ENCODE measurements at regions not wholly inside any gene's neighbourhood (a gene's known extent, or its start where the extent isn't known, plus 50 kb on each side); places are given as distances from the start of the nearest gene placed in this dataset.
"Not testable (repeated sequence)": the region's sequence is repeated elsewhere in the genome, so short reads cannot be mapped to it uniquely, and the experiment has no call there.

DNA sequence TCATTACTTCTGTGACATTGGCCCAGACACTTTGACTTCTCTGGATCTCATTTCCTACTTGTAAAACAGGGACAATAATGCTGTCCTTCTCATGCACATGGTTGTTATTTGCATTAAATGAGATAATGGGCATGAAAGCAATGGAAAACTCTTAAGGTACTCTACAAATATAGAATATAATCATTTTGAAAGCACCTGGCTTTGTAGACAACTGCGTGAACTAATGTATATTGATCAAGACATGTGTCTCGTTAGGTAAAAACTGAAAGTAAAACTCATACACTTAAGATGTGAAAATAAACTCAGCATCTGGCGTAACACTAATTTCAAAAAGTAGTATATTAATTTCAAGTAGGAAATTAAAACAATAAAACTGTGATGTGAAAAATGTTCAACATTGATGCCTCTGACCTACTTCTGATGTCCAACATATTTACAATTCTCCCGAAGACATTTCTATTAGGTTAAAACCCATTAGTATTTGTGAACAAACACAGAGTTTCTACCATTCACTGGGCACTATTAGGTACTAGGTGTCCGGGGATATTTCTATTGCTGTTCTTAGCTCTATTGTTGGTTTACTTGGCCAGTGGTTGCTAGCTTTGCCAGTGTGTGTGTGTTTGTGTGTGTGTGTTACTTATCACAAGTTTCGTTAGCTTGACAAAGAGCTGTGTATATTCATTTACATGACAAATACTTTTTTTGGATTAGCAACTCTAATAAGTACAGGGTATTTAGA lies 220.5 kb downstream of the KCNRG start:
- no peak for DNase-seq

- DNase-seq: peak; percentile 67
Measured at GRCh38 chr13:50236898-50237318, 221.7 kb downstream of the KCNRG start.

DNA sequence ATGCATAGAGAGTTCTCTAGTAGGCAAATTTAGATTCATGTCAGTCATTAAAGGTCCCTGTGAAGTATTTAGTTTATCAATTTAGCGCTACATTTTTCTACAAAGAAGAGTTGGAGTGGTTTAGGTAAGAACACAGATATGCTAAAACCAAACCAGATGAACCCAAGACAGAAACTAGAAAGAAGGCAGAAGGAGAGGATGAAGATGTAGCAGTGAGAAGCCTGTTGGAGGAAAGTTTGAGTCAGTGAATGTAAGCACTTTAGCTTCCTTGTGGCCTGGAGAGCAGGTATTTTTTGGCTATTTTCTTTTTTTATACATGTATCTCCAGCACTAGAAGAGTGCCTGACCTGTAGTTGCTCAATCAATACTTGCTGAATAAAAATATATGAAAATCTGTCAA lies 223.7 kb downstream of the KCNRG start:
- no peak for DNase-seq

- DNase-seq: no peak
Measured at GRCh38 chr13:50241479-50241878, 226.2 kb downstream of the KCNRG start.

DNA sequence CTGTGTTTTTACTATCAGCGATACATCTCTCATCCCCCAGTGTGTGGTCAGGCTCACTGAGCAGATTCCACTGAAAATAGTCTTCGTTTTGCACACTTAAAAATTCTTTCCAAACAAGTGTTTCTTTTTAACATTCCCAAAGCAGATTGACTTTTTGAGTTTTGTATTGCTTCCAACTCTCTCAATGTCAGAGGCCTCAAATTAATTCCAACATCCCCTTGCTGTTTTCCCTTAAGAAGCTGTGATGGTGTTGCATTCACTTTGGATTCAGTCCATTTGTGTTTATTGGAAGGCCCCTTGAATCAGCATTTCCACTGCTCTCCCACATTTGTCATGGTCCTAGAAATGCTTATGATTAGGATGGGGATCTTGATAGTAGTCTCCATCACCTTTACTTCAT lies 228.7 kb downstream of the KCNRG start:
- DNase-seq: no peak

DNA sequence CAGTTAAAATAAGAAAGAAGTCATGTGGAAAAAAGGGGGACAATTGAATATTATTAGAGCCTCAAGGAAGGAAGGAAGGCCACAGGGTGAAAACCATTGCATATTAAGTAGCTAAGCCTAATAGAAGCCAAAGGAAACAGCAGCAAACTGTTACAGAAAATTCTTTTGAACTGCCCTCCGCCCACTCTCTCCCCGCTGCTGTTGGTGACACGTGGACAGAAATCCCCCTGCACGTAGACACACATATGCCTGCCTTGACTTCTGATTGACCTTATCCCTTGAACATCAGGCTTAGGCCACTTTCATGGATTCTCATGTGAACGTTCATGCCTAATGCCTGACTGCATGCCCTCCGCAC lies 229.1 kb downstream of the KCNRG start:
- no peak for DNase-seq

- DNase-seq: peak; percentile 71
Measured at GRCh38 chr13:50244713-50245574, 229.7 kb downstream of the KCNRG start.

- DNase-seq: no peak
Measured at GRCh38 chr13:50247223-50247622, 232.0 kb downstream of the KCNRG start.

DNA sequence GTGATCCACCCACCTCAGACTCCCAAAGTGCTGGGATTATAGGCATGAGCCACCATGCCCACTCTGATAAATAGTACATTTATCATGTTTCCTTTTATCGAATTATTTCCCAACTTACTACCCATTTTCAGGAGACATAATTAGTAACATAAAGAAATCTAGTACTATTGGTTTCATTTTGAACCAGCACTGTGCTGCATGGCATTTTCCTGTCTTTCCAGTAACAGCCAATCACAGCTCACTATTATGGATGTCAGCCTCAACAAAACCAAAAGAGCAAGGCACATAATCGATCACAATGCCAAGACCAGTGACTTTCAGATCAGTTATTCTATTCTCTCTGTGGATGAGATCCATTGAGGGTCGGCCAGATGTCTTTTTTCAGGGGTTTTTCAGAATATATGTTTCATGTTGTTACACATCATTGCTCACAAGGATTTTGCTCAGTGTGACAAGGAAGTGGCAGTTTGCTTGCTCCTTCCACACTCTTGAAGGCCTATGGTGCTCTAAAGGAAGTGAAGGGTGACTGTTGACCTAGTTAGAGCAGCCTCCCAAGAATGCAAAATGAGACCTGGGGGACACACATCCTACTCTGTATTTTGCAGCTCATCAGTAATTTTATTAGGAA lies 233.4 kb downstream of the KCNRG start:
- DNase-seq: no peak

- no peak for DNase-seq
Measured at GRCh38 chr13:50249144-50249521, 233.9 kb downstream of the KCNRG start.

DNA sequence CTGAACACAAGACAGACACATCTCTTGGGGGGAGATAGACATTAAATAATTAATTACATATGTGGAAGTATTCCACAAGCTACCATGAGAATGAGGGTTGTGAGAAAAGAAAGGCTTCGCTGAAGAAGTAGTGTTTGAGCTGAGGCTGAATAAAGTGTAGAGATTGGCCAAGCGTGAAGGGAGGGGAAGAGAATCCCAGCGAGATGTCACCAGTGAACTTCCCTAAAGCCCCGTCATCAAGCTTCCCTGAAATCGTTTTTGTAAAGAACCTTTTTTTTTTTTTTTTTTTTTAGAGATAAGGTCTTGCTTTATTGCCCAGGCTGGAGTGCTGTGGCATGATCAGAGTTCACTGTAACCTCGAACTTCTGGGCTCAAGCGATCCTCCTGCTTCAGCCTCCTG lies 235.2 kb downstream of the KCNRG start:
- no peak for DNase-seq

DNA sequence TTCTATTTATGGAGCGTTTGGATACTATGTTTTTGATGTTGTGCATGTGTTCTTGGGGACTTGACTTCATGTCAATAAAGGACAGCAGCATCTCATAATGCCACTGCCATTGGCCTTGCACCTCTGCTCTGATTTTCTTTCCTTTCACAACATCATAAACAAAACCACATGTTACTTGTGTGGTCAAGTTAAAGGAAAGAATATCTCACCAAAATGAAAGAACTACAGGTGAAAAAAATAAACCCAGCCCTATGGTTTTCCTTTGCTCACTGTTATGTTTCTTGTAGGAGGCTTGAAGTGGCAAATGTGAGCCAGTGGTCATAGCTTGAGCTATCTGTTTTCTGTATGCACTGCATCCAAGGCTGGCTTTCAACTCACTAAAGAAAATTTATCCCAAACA lies 240.4 kb downstream of the KCNRG start:
- no peak for DNase-seq

DNA sequence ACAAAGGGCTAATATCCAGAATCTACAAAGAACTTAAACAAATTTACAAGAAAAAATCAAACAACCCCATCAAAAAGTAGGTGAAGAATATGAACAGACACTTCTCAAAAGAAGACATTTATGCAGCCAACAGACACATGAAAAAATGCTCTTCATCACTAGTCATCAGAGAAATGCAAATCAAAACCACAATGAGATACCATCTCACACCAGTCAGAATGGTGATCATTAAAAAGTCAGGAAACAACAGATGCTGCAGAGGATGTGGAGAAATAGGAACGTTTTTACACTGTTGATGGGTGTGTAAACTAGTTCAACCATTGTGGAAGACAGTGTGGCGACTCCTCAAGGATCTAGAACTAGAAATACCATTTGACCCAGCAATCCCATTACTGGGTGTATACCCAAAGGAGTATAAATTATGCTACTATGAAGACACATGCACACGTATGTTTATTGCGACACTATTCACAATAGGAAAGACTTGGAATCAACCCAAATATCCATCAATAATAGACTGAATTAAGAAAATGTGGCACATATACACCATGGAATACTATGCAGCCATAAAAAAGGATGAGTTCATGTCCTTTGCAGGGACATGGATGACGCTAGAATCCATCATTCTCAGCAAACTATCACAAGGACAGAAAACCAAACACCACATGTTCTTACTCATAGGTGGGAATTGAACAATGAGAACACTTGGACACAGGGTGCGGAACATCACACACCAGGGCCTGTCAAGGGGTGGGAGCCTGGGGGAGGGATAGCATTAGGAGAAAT lies 241.5 kb downstream of the KCNRG start:
- DNase-seq: not testable (repeated sequence)

GRCh38 chr13:50257646-50258045 lies 242.4 kb downstream of the KCNRG start:
- no peak for DNase-seq

GRCh38 chr13:50261130-50261901 lies 246.1 kb downstream of the KCNRG start:
- no peak for DNase-seq

- DNase-seq: no peak
Measured at GRCh38 chr13:50267066-50267465, 251.8 kb downstream of the KCNRG start.

DNA sequence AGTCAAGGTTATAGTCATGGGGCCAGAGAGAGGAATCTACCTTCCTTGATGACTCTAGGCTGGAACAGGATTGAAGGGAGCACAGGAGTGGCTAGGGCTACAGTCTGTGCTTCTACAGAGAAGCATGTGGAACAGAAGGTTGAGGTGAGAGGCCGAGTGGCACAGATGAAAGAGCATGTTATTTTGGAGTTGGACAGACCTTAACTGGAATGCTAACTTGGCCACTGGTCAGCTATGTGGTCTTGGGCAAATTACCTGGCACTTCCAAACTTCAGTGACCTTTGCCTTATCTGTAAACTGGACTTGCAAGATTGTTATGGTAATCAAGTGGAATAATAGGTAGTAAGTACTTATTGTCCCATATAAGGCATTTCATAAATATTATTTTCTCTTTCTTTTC lies 252.7 kb downstream of the KCNRG start:
- DNase-seq: no peak

DNA sequence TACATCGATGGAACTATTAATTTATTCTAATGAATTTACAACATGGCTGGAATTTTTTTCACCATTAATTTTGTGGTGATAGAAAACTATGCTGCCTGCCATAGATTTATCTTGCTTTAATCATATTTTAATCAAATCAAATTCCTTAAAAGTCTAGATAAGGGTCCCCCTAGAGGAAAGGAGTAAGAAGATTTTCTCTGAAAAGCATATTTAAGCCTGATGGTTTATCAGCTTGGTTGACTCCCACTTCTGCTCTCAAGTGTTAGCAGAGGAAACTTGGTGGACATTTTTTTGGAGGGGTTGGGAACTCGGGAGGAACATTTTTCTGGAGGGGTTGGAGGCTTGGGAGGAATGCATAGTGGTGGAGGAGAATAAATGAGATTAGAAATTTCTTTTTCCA lies 253.3 kb downstream of the KCNRG start:
- DNase-seq: no peak

DNA sequence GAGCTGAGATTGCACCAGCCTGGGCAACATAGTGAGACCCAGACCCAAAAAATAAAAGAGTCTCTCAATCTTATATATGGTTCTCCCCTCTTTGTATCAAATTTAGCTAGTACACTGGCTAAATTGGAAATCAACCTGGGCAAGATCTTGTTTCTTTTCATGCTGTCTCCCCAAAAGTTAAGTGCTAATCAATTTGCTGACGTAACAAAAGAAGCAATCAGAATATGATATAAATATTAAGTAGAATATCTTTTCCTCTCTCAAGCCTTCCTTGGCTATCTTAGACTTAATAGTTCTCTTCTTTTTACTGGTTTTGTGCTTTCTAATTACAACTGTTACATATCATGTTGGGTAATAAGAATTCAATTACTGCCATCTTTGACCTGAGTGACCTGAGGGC lies 258.9 kb downstream of the KCNRG start:
- no peak for DNase-seq

- DNase-seq: no peak
Measured at GRCh38 chr13:50275392-50276063, 260.3 kb downstream of the KCNRG start.

GRCh38 chr13:50276550-50276949 lies 261.3 kb downstream of the KCNRG start:
- no peak for DNase-seq

- no peak for DNase-seq
Measured at GRCh38 chr13:50277127-50277526, 261.9 kb downstream of the KCNRG start.
